Ovary (tissue), 3 donors: ENCODE measurements at regions not wholly inside any gene's neighbourhood (a gene's known extent, or its start where the extent isn't known, plus 50 kb on each side); places are given as distances from the start of the nearest gene placed in this dataset.

Experiments
- CTCF ChIP-seq, 3 donors: fragments of 450-650 bp in 2 of 3; fragments of 200-600 bp in 1 of 3; IDR thresholded peaks; one replicate each; pipeline versions ENCODE4 v1.5.1 to v1.8.0; 2016 to 2022; ENCODE audit warnings: antibody characterized with exemption in 3 of 3, mild to moderate bottlenecking in 1 of 3
- EP300 ChIP-seq: sonication (generic); formaldehyde crosslinking; IDR thresholded peaks from one replicate; pipeline ENCODE4 v1.6.1; 2017; ENCODE audit warnings: antibody characterized with exemption
- POLR2A ChIP-seq: fragments of 450-650 bp; IDR thresholded peaks from one replicate; pipeline ENCODE4 v1.6.1; 2017; ENCODE audit warnings: antibody characterized with exemption, mild to moderate bottlenecking, moderate library complexity
- donor health status: DM: no; HTN: no; CAD: no.

GRCh38 chr16:80288616-80289015, 252.2 kb upstream of the DYNLRB2 start:
- TF ChIP-seq CTCF (IDR thresholded peaks at IDR 0.05) (no peak), POLR2A (no peak), EP300 (no peak)
